SK-N-MC (cell line): ENCODE measurements at regions not wholly inside any gene's neighbourhood (a gene's known extent, or its start where the extent isn't known, plus 50 kb on each side); places are given as distances from the start of the nearest gene placed in this dataset.

Source experiments
- EZH2 ChIP-seq: fragments of 200-600 bp; sonication (generic); IDR thresholded peaks from one replicate; pipeline ENCODE4 v1.6.1; 2017; ENCODE audit warnings: antibody characterized with exemption
- POLR2AphosphoS5 ChIP-seq: IDR thresholded peaks from 2 replicates; pipeline ENCODE4 v1.6.1; 2012; ENCODE audit warnings: mild to moderate bottlenecking, low read depth, low read length, borderline replicate concordance

- TF ChIP-seq EZH2 (no peak), POLR2AphosphoS5 (no peak)
Observed at GRCh38 chr3:189056646-189057335, 115.0 kb upstream of the TPRG1 start.
